GM23338 (cell line): ENCODE measurements at regions not wholly inside any gene's neighbourhood (a gene's known extent, or its start where the extent isn't known, plus 50 kb on each side); places are given as distances from the start of the nearest gene placed in this dataset.

Experiments
- ATAC-seq: fragments of 200-7000 bp; cut with Tn5 transposase; 3 replicates; pipeline ENCODE4 v1.9.1; 2020
- DNase-seq: peaks from one replicate; pipeline ENCODE4 v3.0.0-alpha.2; 2015; ENCODE audit warnings: low spot score
- H2AFZ ChIP-seq: fragments of 200-600 bp; sonication (generic); 2 replicates; pipeline ENCODE4 v1.8.0; 2016; ENCODE audit warnings: antibody characterized with exemption, mild to moderate bottlenecking, moderate library complexity
- H3F3A ChIP-seq: fragments of 200-600 bp; sonication (generic); replicated peaks from 2 replicates; pipeline ENCODE4 v1.8.0; 2017; ENCODE audit warnings: antibody characterized with exemption, mixed run types, low read depth
- H3K27ac ChIP-seq: fragments of 200-600 bp; sonication (generic); 2 replicates; pipeline ENCODE4 v1.6.1; 2016; ENCODE audit warnings: low read depth
- H3K27me3 ChIP-seq: fragments of 200-600 bp; sonication (generic); 2 replicates; pipeline ENCODE4 v1.8.0; 2016; ENCODE audit warnings: mild to moderate bottlenecking, mixed run types, moderate library complexity; ENCODE audit not compliant: insufficient read depth
- H3K36me3 ChIP-seq: fragments of 200-600 bp; sonication (generic); 2 replicates; pipeline ENCODE4 v1.8.0; 2016; ENCODE audit warnings: mild to moderate bottlenecking; ENCODE audit not compliant: insufficient read depth
- H3K4me1 ChIP-seq: fragments of 200-600 bp; sonication (generic); 2 replicates; pipeline ENCODE4 v1.8.0; 2016; ENCODE audit warnings: mild to moderate bottlenecking, moderate library complexity; ENCODE audit not compliant: insufficient read depth
- H3K4me2 ChIP-seq: fragments of 200-600 bp; sonication (generic); 2 replicates; pipeline ENCODE4 v1.7.1; 2017; ENCODE audit warnings: mixed run types
- H3K4me3 ChIP-seq: fragments of 200-600 bp; sonication (generic); 2 replicates; pipeline ENCODE4 v1.6.1; 2016; ENCODE audit warnings: mixed run types
- H3K79me2 ChIP-seq: fragments of 200-600 bp; sonication (generic); replicated peaks from 2 replicates; pipeline ENCODE4 v1.8.0; 2017; ENCODE audit warnings: mild to moderate bottlenecking; ENCODE audit not compliant: insufficient read depth
- H3K9me2 ChIP-seq: fragments of 200-600 bp; sonication (generic); 2 replicates; pipeline ENCODE4 v1.8.0; 2017; ENCODE audit not compliant: insufficient read depth
- H4K20me1 ChIP-seq: fragments of 200-600 bp; sonication (generic); replicated peaks from 2 replicates; pipeline ENCODE4 v1.8.0; 2017; ENCODE audit warnings: mild to moderate bottlenecking; ENCODE audit not compliant: insufficient read depth
- H3K27ac Mint-ChIP-seq: 2 replicates; pipeline ENCODE4 v1.8.0; 2020; ENCODE audit warnings: inconsistent platforms, mild to moderate bottlenecking, moderate library complexity, mixed read lengths
- H3K27me3 Mint-ChIP-seq: 3 replicates; pipeline ENCODE4 v1.8.0; 2022; ENCODE audit warnings: low read depth, mild to moderate bottlenecking, moderate library complexity, mixed read lengths, inconsistent platforms; ENCODE audit not compliant: insufficient read depth, poor library complexity
- H3K36me3 Mint-ChIP-seq: 3 replicates; pipeline ENCODE4 v1.8.0; 2021; ENCODE audit warnings: low read depth, mild to moderate bottlenecking, inconsistent platforms, moderate library complexity, mixed read lengths
- H3K4me1 Mint-ChIP-seq: 3 replicates; pipeline ENCODE4 v1.8.0; 2020; ENCODE audit warnings: mild to moderate bottlenecking, inconsistent platforms, mixed read lengths
- H3K4me3 Mint-ChIP-seq: 3 replicates; pipeline ENCODE4 v1.8.0; 2021; ENCODE audit warnings: moderate library complexity, mild to moderate bottlenecking, inconsistent platforms, mixed read lengths
- H3K9me3 Mint-ChIP-seq: 3 replicates; pipeline ENCODE4 v1.8.0; 2020; ENCODE audit warnings: moderate library complexity, mild to moderate bottlenecking, inconsistent platforms, mixed read lengths
- CREB1 ChIP-seq: fragments of 250-450 bp; sonication (Bioruptor Pico); IDR thresholded peaks from 2 replicates; pipeline ENCODE4 v1.5.0; 2020; ENCODE audit warnings: low read depth, mild to moderate bottlenecking, moderate library complexity
- CTCF ChIP-seq, 2 experiments: fragments of 200-600 bp in 1 of 2; sonication (generic) in 1 of 2; conservative IDR thresholded peaks; 2 replicates each; pipeline versions ENCODE4 v1.5.1 to v1.6.1; 2016 to 2017; ENCODE audit warnings: antibody characterized with exemption in 2 of 2, low read depth in 2 of 2, mild to moderate bottlenecking in 2 of 2, moderate library complexity in 1 of 2
- EZH2 ChIP-seq: fragments of 200-600 bp; sonication (generic); IDR thresholded peaks from one replicate; pipeline ENCODE4 v1.8.0; 2017; ENCODE audit warnings: antibody characterized with exemption, mild to moderate bottlenecking, low read depth; ENCODE audit not compliant: unreplicated experiment
- EZH2phosphoT487 ChIP-seq: fragments of 200-600 bp; sonication (generic); IDR thresholded peaks from one replicate; pipeline ENCODE4 v1.8.1; 2018; ENCODE audit warnings: antibody characterized with exemption; ENCODE audit not compliant: unreplicated experiment
- JUNB ChIP-seq: IDR thresholded peaks from one replicate; pipeline ENCODE4 v1.6.1; 2016; ENCODE audit warnings: antibody characterized with exemption; ENCODE audit not compliant: unreplicated experiment
- NANOG ChIP-seq: IDR thresholded peaks from 2 replicates; pipeline ENCODE4 v1.6.1; 2016; ENCODE audit warnings: antibody characterized with exemption, borderline replicate concordance
- POLR2AphosphoS5 ChIP-seq: IDR thresholded peaks from 2 replicates; pipeline ENCODE4 v1.6.1; 2016; ENCODE audit warnings: antibody characterized with exemption, low read depth
- STAT1 ChIP-seq: IDR thresholded peaks from one replicate; pipeline ENCODE4 v1.6.1; 2016; ENCODE audit warnings: antibody characterized with exemption; ENCODE audit not compliant: unreplicated experiment
- ZNF114 ChIP-seq: fragments of 250-450 bp; sonication (Bioruptor Pico); IDR thresholded peaks from 2 replicates; pipeline ENCODE4 v1.5.0; 2020; ENCODE audit warnings: mild to moderate bottlenecking, moderate library complexity
- TF ChIP-seq, protein P1 (sequence below): IDR thresholded peaks from one replicate; pipeline ENCODE4 v1.6.1; 2018; ENCODE audit warnings: antibody characterized with exemption; ENCODE audit not compliant: unreplicated experiment
- TF ChIP-seq, protein P2 (sequence below): fragments of 250-450 bp; sonication (Bioruptor Pico); IDR thresholded peaks from 2 replicates; pipeline ENCODE4 v1.5.0; 2020; ENCODE audit warnings: mild to moderate bottlenecking, moderate library complexity

GRCh38 chr4:161291222-161291621, 872.6 kb downstream of the FSTL5 start (continued):
- no peak for TF ChIP-seq POLR2AphosphoS5
- TF ChIP-seq STAT1: no peak
- no peak for TF ChIP-seq EZH2phosphoT487
- no peak for TF ChIP-seq NANOG
- TF ChIP-seq CREB1 (CRISPR knock-in tag): no peak

GRCh38 chr4:161287678-161288352, 876.0 kb downstream of the FSTL5 start:
- Mint-ChIP-seq H3K27me3 (peaks cover 2% of the 10 kb centered on the region), H3K36me3 (peaks cover 24% of the 10 kb centered on the region; the same call in 2 of the 3 replicates), H3K9me3 (peaks cover 34% of the 10 kb centered on the region), H3K27ac (no peak overlapping the region), H3K4me1 (no peaks in the 10 kb centered on the region), H3K4me3 (no peak overlapping the region)
- Histone ChIP-seq H3K4me1 (no peaks in the 10 kb centered on the region), H3K9me2 (no peaks in the 10 kb centered on the region), H3K79me2 (no peaks in the 10 kb centered on the region), H3F3A (no peaks in the 10 kb centered on the region), H3K36me3 (no peaks in the 10 kb centered on the region), H3K27me3 (no peaks in the 10 kb centered on the region), H3K27ac (no peak overlapping the region), H3K4me3 (no peak overlapping the region), H3K4me2 (no peak overlapping the region), H2AFZ (no peak overlapping the region), H4K20me1 (no peaks in the 10 kb centered on the region)
- DNase-seq: no peak
- ATAC-seq: no peak
- no peak for TF ChIP-seq EZH2phosphoT487
- TF ChIP-seq STAT1: no peak
- TF ChIP-seq EZH2: no peak
- TF ChIP-seq CTCF (conservative IDR thresholded peaks at IDR 0.05; ENCODE audit: low read depth in 2 of 2): no peak
- TF ChIP-seq CREB1 (CRISPR knock-in tag): no peak
- TF ChIP-seq JUNB: no peak
- TF ChIP-seq, protein P1, sequence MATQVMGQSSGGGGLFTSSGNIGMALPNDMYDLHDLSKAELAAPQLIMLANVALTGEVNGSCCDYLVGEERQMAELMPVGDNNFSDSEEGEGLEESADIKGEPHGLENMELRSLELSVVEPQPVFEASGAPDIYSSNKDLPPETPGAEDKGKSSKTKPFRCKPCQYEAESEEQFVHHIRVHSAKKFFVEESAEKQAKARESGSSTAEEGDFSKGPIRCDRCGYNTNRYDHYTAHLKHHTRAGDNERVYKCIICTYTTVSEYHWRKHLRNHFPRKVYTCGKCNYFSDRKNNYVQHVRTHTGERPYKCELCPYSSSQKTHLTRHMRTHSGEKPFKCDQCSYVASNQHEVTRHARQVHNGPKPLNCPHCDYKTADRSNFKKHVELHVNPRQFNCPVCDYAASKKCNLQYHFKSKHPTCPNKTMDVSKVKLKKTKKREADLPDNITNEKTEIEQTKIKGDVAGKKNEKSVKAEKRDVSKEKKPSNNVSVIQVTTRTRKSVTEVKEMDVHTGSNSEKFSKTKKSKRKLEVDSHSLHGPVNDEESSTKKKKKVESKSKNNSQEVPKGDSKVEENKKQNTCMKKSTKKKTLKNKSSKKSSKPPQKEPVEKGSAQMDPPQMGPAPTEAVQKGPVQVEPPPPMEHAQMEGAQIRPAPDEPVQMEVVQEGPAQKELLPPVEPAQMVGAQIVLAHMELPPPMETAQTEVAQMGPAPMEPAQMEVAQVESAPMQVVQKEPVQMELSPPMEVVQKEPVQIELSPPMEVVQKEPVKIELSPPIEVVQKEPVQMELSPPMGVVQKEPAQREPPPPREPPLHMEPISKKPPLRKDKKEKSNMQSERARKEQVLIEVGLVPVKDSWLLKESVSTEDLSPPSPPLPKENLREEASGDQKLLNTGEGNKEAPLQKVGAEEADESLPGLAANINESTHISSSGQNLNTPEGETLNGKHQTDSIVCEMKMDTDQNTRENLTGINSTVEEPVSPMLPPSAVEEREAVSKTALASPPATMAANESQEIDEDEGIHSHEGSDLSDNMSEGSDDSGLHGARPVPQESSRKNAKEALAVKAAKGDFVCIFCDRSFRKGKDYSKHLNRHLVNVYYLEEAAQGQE: no peak
- no peak for TF ChIP-seq POLR2AphosphoS5
- TF ChIP-seq, protein P2, sequence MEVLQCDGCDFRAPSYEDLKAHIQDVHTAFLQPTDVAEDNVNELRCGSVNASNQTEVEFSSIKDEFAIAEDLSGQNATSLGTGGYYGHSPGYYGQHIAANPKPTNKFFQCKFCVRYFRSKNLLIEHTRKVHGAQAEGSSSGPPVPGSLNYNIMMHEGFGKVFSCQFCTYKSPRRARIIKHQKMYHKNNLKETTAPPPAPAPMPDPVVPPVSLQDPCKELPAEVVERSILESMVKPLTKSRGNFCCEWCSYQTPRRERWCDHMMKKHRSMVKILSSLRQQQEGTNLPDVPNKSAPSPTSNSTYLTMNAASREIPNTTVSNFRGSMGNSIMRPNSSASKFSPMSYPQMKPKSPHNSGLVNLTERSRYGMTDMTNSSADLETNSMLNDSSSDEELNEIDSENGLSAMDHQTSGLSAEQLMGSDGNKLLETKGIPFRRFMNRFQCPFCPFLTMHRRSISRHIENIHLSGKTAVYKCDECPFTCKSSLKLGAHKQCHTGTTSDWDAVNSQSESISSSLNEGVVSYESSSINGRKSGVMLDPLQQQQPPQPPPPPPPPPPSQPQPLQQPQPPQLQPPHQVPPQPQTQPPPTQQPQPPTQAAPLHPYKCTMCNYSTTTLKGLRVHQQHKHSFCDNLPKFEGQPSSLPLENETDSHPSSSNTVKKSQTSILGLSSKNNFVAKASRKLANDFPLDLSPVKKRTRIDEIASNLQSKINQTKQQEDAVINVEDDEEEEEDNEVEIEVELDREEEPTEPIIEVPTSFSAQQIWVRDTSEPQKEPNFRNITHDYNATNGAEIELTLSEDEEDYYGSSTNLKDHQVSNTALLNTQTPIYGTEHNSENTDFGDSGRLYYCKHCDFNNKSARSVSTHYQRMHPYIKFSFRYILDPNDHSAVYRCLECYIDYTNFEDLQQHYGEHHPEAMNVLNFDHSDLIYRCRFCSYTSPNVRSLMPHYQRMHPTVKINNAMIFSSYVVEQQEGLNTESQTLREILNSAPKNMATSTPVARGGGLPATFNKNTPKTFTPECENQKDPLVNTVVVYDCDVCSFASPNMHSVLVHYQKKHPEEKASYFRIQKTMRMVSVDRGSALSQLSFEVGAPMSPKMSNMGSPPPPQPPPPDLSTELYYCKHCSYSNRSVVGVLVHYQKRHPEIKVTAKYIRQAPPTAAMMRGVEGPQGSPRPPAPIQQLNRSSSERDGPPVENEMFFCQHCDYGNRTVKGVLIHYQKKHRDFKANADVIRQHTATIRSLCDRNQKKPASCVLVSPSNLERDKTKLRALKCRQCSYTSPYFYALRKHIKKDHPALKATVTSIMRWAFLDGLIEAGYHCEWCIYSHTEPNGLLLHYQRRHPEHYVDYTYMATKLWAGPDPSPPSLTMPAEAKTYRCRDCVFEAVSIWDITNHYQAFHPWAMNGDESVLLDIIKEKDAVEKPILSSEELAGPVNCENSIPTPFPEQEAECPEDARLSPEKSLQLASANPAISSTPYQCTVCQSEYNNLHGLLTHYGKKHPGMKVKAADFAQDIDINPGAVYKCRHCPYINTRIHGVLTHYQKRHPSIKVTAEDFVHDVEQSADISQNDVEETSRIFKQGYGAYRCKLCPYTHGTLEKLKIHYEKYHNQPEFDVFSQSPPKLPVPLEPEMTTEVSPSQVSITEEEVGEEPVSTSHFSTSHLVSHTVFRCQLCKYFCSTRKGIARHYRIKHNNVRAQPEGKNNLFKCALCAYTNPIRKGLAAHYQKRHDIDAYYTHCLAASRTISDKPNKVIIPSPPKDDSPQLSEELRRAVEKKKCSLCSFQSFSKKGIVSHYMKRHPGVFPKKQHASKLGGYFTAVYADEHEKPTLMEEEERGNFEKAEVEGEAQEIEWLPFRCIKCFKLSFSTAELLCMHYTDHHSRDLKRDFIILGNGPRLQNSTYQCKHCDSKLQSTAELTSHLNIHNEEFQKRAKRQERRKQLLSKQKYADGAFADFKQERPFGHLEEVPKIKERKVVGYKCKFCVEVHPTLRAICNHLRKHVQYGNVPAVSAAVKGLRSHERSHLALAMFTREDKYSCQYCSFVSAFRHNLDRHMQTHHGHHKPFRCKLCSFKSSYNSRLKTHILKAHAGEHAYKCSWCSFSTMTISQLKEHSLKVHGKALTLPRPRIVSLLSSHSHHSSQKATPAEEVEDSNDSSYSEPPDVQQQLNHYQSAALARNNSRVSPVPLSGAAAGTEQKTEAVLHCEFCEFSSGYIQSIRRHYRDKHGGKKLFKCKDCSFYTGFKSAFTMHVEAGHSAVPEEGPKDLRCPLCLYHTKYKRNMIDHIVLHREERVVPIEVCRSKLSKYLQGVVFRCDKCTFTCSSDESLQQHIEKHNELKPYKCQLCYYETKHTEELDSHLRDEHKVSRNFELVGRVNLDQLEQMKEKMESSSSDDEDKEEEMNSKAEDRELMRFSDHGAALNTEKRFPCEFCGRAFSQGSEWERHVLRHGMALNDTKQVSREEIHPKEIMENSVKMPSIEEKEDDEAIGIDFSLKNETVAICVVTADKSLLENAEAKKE (CRISPR knock-in tag): no peak
- no peak for TF ChIP-seq ZNF114
